ENCODE measurements at regions not wholly inside any gene's neighbourhood (a gene's known extent, or its start where the extent isn't known, plus 50 kb on each side); places are given as distances from the start of the nearest gene placed in this dataset.
"Not testable (repeated sequence)": the region's sequence is repeated elsewhere in the genome, so short reads cannot be mapped to it uniquely, and the experiment has no call there.

DNA sequence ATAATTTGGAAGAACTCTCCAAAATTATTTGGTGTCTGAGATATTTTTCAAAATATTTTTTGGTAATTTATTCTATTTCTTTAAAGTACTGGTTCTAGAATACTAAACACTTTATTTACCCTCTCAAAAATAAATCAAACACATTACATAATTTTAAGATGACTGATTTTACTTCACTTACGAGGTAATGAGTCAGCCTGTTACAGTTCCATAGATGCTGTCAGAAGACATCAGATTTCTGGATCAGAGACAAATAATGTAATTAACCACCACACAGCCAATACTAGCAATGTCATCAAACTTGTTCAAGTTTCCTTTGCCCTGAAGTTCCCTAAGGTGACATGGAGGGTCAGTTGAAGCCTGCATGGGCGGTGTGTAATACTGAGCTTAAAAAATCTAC lies 106.1 kb upstream of the CDH9 start:
- no peak for DNase-seq (ENCODE audit: extremely low read depth in 1 of 11, low read depth in 9 of 11, low spot score in 4 of 11)

- no peak for DNase-seq (ENCODE audit: extremely low read depth in 1 of 11, low read depth in 9 of 11, low spot score in 4 of 11)
These were observed 102.4 kb upstream of the CDH9 start for GRCh38 chr5:27140831-27141230.

GRCh38 chr5:27130587-27130986 lies 92.2 kb upstream of the CDH9 start:
- no peak for DNase-seq (ENCODE audit: extremely low read depth in 1 of 11, low read depth in 9 of 11, low spot score in 4 of 11)

DNA sequence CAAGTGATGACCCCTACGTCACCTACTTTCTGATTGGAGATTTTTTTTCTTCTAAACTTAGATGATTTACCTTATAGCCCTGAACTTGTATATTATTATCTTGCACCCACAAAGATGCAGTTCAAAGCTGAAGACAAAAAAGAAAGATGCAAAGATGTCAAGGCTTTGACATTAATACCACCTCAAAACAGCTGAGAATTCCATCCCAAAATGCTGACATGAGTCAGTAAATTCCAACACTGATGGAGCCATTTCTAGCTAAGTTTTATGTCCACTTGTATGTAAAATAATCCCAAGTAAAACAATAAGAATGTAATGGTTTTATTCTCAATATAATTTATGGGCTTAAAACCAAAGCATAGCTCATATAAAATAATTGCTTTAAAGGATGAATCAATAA lies 91.5 kb upstream of the CDH9 start:
- DNase-seq (ENCODE audit: extremely low read depth in 1 of 11, low read depth in 9 of 11, low spot score in 4 of 11) = no peak

GRCh38 chr5:27125856-27126255 lies 87.5 kb upstream of the CDH9 start:
- DNase-seq (ENCODE audit: extremely low read depth in 1 of 11, low read depth in 9 of 11, low spot score in 4 of 11) = no peak

DNA sequence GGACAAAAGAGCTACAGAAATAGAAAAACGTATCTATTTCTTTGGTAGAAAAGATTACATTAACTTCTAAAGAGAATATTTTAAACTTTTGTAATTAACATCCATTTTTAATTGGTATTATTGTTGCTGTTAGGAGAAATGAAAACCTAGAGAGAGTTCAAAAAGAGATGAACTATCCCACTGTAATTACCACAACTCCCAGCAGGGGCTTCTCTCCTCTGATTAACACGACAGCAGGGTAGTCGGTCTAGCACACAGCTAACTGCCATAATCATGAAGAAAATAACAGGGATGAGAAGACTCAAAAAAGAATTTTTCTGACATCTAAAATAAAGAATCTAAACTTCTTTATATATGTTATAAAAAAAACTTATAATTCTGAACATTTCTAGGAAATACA lies 86.2 kb upstream of the CDH9 start:
- DNase-seq (ENCODE audit: extremely low read depth in 1 of 11, low read depth in 9 of 11, low spot score in 4 of 11) = peak in 1 of 11 donors; percentile 4

DNA sequence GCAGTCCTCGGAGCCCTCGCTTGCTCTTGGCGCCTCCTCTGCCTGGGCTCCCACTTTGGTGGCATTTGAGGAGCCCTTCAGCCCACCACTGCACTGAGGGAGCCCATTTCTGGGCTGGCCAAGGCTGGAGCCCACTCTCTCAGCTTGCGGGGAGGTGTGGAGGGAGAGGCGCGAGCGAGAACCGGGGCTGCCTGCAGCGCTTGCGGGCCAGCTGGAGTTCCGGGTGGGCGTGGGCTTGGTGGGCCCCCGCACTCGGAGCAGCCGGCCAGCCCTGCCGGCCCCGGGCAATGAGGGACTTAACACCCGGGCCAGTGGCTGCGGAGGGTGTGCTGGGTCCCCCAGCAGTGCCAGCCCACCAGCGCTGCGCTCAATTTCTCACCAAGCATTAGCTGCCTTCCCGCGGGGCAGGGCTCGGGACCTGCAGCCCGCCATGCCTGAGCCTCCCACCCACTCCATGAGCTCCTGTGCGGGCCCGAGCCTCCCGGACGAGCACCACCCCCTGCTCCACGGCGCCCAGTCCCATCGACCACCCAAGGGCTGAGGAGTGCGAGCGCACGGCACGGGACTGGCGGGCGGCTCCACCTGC lies 81.4 kb upstream of the CDH9 start:
- DNase-seq (ENCODE audit: extremely low read depth in 1 of 11, low read depth in 9 of 11, low spot score in 4 of 11) = not testable (repeated sequence)

DNA sequence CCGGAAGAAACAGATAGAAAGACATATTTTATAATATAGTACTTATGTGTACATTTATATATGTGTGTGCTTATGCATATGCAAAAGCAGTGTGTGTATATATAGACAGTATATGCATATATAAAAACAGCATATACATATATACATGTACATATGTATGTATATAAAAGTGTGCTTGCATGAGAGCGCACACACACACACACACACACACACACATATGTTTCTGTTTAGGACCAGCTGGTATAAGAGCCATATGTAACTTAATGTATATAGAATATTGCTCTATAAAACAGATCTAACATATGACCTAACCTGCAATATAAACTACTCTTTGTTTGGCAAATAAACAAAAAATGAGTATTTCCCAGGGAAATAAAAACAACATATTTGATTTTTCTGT lies 65.1 kb upstream of the CDH9 start:
- DNase-seq (ENCODE audit: extremely low read depth in 1 of 11, low read depth in 9 of 11, low spot score in 4 of 11) = no peak

GRCh38 chr5:27095761-27096160 lies 57.4 kb upstream of the CDH9 start:
- DNase-seq (ENCODE audit: extremely low read depth in 1 of 11, low read depth in 9 of 11, low spot score in 4 of 11) = not testable (repeated sequence)

DNA sequence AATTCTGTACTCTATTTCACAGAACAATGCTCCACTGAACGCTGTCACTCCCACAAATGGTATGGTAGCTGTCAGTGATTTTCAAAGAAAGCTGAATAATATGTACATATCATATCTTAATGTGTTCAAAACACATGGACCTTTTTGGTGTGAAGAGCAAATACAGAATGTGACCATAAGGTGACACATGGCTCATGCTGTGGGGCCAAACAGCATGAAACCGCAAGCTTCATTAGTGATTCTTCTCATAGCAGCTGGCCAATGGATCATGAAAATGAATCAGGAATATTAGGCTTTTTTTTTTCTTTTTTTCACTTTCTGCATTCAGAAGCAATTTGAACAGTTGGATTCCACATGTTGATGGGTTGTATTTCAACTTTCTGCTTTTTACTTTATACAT lies 54.9 kb upstream of the CDH9 start:
- no peak for DNase-seq (ENCODE audit: extremely low read depth in 1 of 11, low read depth in 9 of 11, low spot score in 4 of 11)

DNA sequence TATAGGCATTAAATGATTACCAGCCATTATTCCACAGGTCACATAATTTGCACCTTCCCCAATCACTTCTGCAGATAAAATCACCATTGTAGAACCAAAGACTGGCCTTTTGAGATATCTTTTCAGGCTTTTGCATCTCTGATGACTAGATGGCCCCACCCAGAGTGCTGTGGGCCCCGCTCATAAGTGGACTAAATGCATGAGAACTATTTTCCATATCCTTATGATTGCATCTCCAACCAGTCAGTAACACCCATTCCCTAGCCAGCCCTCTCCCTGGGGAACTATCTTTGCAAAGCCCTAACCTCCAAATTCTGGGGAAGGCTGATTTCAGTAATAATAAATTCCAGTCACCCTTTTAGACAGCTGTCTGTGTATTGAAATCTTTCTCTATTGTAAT lies 53.5 kb upstream of the CDH9 start:
- DNase-seq (ENCODE audit: extremely low read depth in 1 of 11, low read depth in 9 of 11, low spot score in 4 of 11) = no peak

- not testable (repeated sequence) for DNase-seq (ENCODE audit: extremely low read depth in 1 of 11, low read depth in 9 of 11, low spot score in 4 of 11)
These were observed 50.4 kb upstream of the CDH9 start for GRCh38 chr5:27088822-27089221.
